HUES6 (cell line): ENCODE measurements at regions not wholly inside any gene's neighbourhood (a gene's known extent, or its start where the extent isn't known, plus 50 kb on each side); places are given as distances from the start of the nearest gene placed in this dataset.
"Not testable (repeated sequence)": the region's sequence is repeated elsewhere in the genome, so short reads cannot be mapped to it uniquely, and the experiment has no call there.

Experiments
- H3K27ac ChIP-seq: 2 replicates; pipeline ENCODE4 v1.7.0; 2013; ENCODE audit warnings: low read depth, mild to moderate bottlenecking, low read length, inconsistent platforms
- H3K27me3 ChIP-seq: 2 replicates; pipeline ENCODE4 v1.6.1; 2013; ENCODE audit warnings: low read length; ENCODE audit not compliant: control insufficient read depth, insufficient read depth
- H3K36me3 ChIP-seq: 2 replicates; pipeline ENCODE4 v1.6.1; 2013; ENCODE audit warnings: low read length; ENCODE audit not compliant: control insufficient read depth, insufficient read depth
- H3K4me1 ChIP-seq: 2 replicates; pipeline ENCODE4 v1.6.1; 2013; ENCODE audit warnings: low read length; ENCODE audit not compliant: control insufficient read depth, insufficient read depth
- H3K4me3 ChIP-seq: 2 replicates; pipeline ENCODE4 v1.5.1; 2013; ENCODE audit warnings: low read depth, low read length
- H3K9ac ChIP-seq: one replicate; pipeline ENCODE4 v1.6.1; 2013; ENCODE audit warnings: mild to moderate bottlenecking, low read length
- H3K9me3 ChIP-seq: 2 replicates; pipeline ENCODE4 v1.6.1; 2013; ENCODE audit warnings: low read depth, low read length; ENCODE audit not compliant: control insufficient read depth, insufficient read depth

- H3K9ac ChIP-seq: no peak overlapping the region
- H3K27ac ChIP-seq: no peak overlapping the region
- no peaks in the 10 kb centered on the region for H3K4me1 ChIP-seq
- H3K9me3 ChIP-seq: no peaks in the 10 kb centered on the region
- H3K4me3 ChIP-seq: no peak overlapping the region
- no peaks in the 10 kb centered on the region for H3K27me3 ChIP-seq
- H3K36me3 ChIP-seq: no peaks in the 10 kb centered on the region
Measured at GRCh38 chr14:85342858-85343607, 186.9 kb upstream of the FLRT2 start.

- no peaks in the 10 kb centered on the region for H3K27me3 ChIP-seq
- no peaks in the 10 kb centered on the region for H3K36me3 ChIP-seq
- H3K27ac ChIP-seq: no peak overlapping the region
- no peaks in the 10 kb centered on the region for H3K9me3 ChIP-seq
- no peaks in the 10 kb centered on the region for H3K4me1 ChIP-seq
- H3K9ac ChIP-seq: no peak overlapping the region
- H3K4me3 ChIP-seq: no peak overlapping the region
Measured at GRCh38 chr14:85344171-85344570, 185.8 kb upstream of the FLRT2 start.

GRCh38 chr14:85344847-85345570, 184.9 kb upstream of the FLRT2 start:
- no peaks in the 10 kb centered on the region for H3K9me3 ChIP-seq
- no peak overlapping the region for H3K27ac ChIP-seq
- no peaks in the 10 kb centered on the region for H3K4me1 ChIP-seq
- no peaks in the 10 kb centered on the region for H3K27me3 ChIP-seq
- H3K4me3 ChIP-seq: no peak overlapping the region
- no peaks in the 10 kb centered on the region for H3K36me3 ChIP-seq
- no peak overlapping the region for H3K9ac ChIP-seq

GRCh38 chr14:85350667-85351066, 179.3 kb upstream of the FLRT2 start:
- peaks cover 10% of the 10 kb centered on the region for H3K9me3 ChIP-seq
- H3K27ac ChIP-seq: no peak overlapping the region
- no peak overlapping the region for H3K4me3 ChIP-seq
- no peaks in the 10 kb centered on the region for H3K27me3 ChIP-seq
- no peaks in the 10 kb centered on the region for H3K4me1 ChIP-seq
- H3K36me3 ChIP-seq: no peaks in the 10 kb centered on the region
- no peak overlapping the region for H3K9ac ChIP-seq

GRCh38 chr14:85352588-85352987, 177.4 kb upstream of the FLRT2 start:
- not testable (repeated sequence) for H3K27me3 ChIP-seq, H3K36me3 ChIP-seq, H3K9ac ChIP-seq, H3K27ac ChIP-seq, H3K4me1 ChIP-seq, H3K4me3 ChIP-seq
- peaks cover 10% of the 10 kb centered on the region for H3K9me3 ChIP-seq

- H3K36me3 ChIP-seq: no peaks in the 10 kb centered on the region
- no peaks in the 10 kb centered on the region for H3K27me3 ChIP-seq
- H3K4me3 ChIP-seq: no peak overlapping the region
- H3K9me3 ChIP-seq: peaks cover 7% of the 10 kb centered on the region
- no peak overlapping the region for H3K27ac ChIP-seq
- H3K4me1 ChIP-seq: no peaks in the 10 kb centered on the region
- no peak overlapping the region for H3K9ac ChIP-seq
Measured at GRCh38 chr14:85357120-85357519, 172.8 kb upstream of the FLRT2 start.

- H3K4me3 ChIP-seq: no peak overlapping the region
- H3K27me3 ChIP-seq: no peaks in the 10 kb centered on the region
- no peak overlapping the region for H3K27ac ChIP-seq
- no peaks in the 10 kb centered on the region for H3K36me3 ChIP-seq
- H3K9me3 ChIP-seq: peaks cover 7% of the 10 kb centered on the region
- H3K4me1 ChIP-seq: no peaks in the 10 kb centered on the region
- H3K9ac ChIP-seq: no peak overlapping the region
Measured at GRCh38 chr14:85358136-85358785, 171.7 kb upstream of the FLRT2 start.

- H3K4me3 ChIP-seq: no peak overlapping the region
- no peaks in the 10 kb centered on the region for H3K27me3 ChIP-seq
- no peaks in the 10 kb centered on the region for H3K36me3 ChIP-seq
- H3K27ac ChIP-seq: no peak overlapping the region
- no peak overlapping the region for H3K9ac ChIP-seq
- H3K9me3 ChIP-seq: no peaks in the 10 kb centered on the region
- no peaks in the 10 kb centered on the region for H3K4me1 ChIP-seq
Measured at GRCh38 chr14:85359505-85359904, 170.4 kb upstream of the FLRT2 start.

GRCh38 chr14:85363358-85363757, 166.6 kb upstream of the FLRT2 start:
- Histone ChIP-seq H3K4me1 (no peaks in the 10 kb centered on the region), H3K36me3 (no peaks in the 10 kb centered on the region), H3K27me3 (no peaks in the 10 kb centered on the region), H3K9ac (no peak overlapping the region), H3K4me3 (no peak overlapping the region), H3K27ac (no peak overlapping the region), H3K9me3 (no peaks in the 10 kb centered on the region)

- Histone ChIP-seq H3K4me1 (no peaks in the 10 kb centered on the region), H3K36me3 (no peaks in the 10 kb centered on the region), H3K27me3 (no peaks in the 10 kb centered on the region), H3K27ac (no peak overlapping the region), H3K9ac (no peak overlapping the region), H3K9me3 (no peaks in the 10 kb centered on the region), H3K4me3 (no peak overlapping the region)
Measured at GRCh38 chr14:85366226-85366625, 163.7 kb upstream of the FLRT2 start.

- no peak overlapping the region for H3K27ac ChIP-seq
- no peak overlapping the region for H3K4me3 ChIP-seq
Measured at GRCh38 chr14:85380881-85381280, 149.1 kb upstream of the FLRT2 start.

More at GRCh38 chr14:85380881-85381280, 149.1 kb upstream of the FLRT2 start:
- Histone ChIP-seq H3K36me3 (no peaks in the 10 kb centered on the region), H3K9ac (no peak overlapping the region), H3K27me3 (no peaks in the 10 kb centered on the region), H3K4me1 (no peaks in the 10 kb centered on the region), H3K9me3 (no peaks in the 10 kb centered on the region)
